ENCODE measurements at regions not wholly inside any gene's neighbourhood (a gene's known extent, or its start where the extent isn't known, plus 50 kb on each side); places are given as distances from the start of the nearest gene placed in this dataset.

DNA sequence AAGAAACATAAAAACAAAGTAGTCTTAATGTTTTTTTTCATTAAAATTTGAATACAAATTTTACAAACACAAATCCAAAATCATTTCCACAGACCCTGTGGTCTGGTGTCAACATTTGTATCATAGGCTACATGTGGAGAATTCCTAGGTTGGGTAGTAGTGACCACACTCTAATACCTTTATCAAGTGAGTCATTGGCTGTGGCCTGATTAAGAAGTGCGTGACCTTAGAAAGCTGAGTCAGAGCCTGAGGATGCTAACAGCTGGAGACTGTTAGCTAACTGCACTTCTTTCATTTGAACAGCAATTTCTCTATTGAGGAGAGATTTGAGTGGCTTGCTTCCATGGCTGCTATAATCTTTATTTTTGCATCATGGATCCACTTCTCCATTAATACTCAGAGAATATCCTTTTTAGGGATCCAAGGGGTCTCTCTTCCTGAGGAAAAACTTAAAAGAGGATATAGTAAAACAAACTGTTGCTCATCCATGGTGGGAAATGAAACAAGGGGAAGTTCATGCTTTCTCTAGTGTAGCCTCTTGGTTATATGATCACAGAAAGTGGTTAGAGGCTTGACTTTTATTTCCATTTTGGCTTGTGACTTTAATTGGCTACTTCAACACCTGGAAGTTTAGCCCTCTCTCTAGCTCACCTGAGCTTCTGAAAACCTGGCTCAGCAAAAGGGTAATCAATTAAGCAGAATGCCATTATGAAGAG, 335.8 kb downstream of the PABPC4L start:
- intact Hi-C loops (cut with micrococcal nuclease) = no loop called here
- peak; percentile 99 for DNase-seq
- peak overlapping the region; percentile 47 for H3K14ac ChIP-seq (replicated peaks; ENCODE audit: low read depth, low read length)
- dilution Hi-C loops (cut with HindIII; ENCODE audit: low sequenced_read_pairs, unreplicated experiment) = no loop called here
- ATAC-seq (ENCODE audit: low read depth) = peak; percentile 97
- H2BK5ac ChIP-seq (ENCODE audit: low read depth, low read length, poor library complexity, severe bottlenecking) = peak overlapping the region; percentile 76
- no peaks in the 10 kb centered on the region for H3K79me1 ChIP-seq (ENCODE audit: low read depth in 1 of 2, low read length in 2 of 2)
- peak overlapping the region; percentile 35; the same call in 1 of the 2 replicates for H2AK5ac ChIP-seq (ENCODE audit: low read depth, low read length)
- H3K4me3 ChIP-seq (ENCODE audit: insufficient read depth, low read depth, low read length) = no peak overlapping the region
- H3K18ac ChIP-seq (ENCODE audit: low read depth, low read length) = peak overlapping the region; percentile 92
- no peaks in the 10 kb centered on the region for H4K20me1 ChIP-seq (ENCODE audit: insufficient read depth, low read length)
- no peaks in the 10 kb centered on the region for H3K9me3 ChIP-seq (ENCODE audit: control insufficient read depth, insufficient read depth, low read length)
- peak overlapping the region; percentile 95 for H2BK20ac ChIP-seq (ENCODE audit: low read depth, low read length)
- H3K4me2 ChIP-seq (ENCODE audit: low read depth, low read length) = peak overlapping the region; percentile 52; the same call in 1 of the 2 replicates
- in situ Hi-C loops (cut with MboI; ENCODE audit: low sequenced_read_pairs) = no loop called here
- H4K5ac ChIP-seq (ENCODE audit: low read depth, low read length) = peak overlapping the region; percentile 84
- CTCF ChIA-PET = no interaction called here
- H2AFZ ChIP-seq (replicated peaks; ENCODE audit: low read length, poor library complexity) = peak overlapping the region; percentile 69
- H3K4me1 ChIP-seq (ENCODE audit: control insufficient read depth, insufficient read depth, low read length) = peaks cover 7% of the 10 kb centered on the region
- H3K4ac ChIP-seq (ENCODE audit: low read depth, low read length) = peak overlapping the region; percentile 89
- BruUV-seq (replicated peaks) = no TSS peak
- H4K8ac ChIP-seq (ENCODE audit: low read depth in 2 of 2, low read length in 2 of 2) = peak overlapping the region; percentile 13 to 63; a peak in 3 of 4 replicates
- H2BK15ac ChIP-seq (ENCODE audit: low read depth, low read length) = peak overlapping the region; percentile 66; the same call in 2 of the 3 replicates
- peak overlapping the region; percentile 78 for H3K27ac ChIP-seq (ENCODE audit: insufficient read depth, low read length)
- H3K9me1 ChIP-seq (ENCODE audit: insufficient read depth, low read length) = peaks cover 7% of the 10 kb centered on the region; the same call in 1 of the 2 replicates
- peak overlapping the region; percentile 20; the same call in 1 of the 2 replicates for H3K56ac ChIP-seq (ENCODE audit: extremely low read depth, insufficient read depth, low read length)
- H2BK120ac ChIP-seq (ENCODE audit: low read depth, low read length) = peak overlapping the region; percentile 86
- H3K23ac ChIP-seq (ENCODE audit: low read depth, low read length) = 0 out of 2 replicates have a peak overlapping the region, but pooled peaks have one; percentile 68
- H3K27me3 ChIP-seq (ENCODE audit: control insufficient read depth, insufficient read depth, low read length) = no peaks in the 10 kb centered on the region
- H2AK9ac ChIP-seq (replicated peaks; ENCODE audit: low read depth, low read length, poor library complexity) = peak overlapping the region; percentile 47
- POLR2A ChIA-PET (ENCODE audit: unreplicated experiment) = no interaction called here
- WGBS, 2 experiments (ENCODE audit: extremely low coverage in 2 of 2, insufficient read length in 1 of 2) = no CpG with 5 or more reads among the region's 1 CpG
- no peaks in the 10 kb centered on the region for H3K36me3 ChIP-seq (ENCODE audit: control insufficient read depth, insufficient read depth, low read length)
- H3K9ac ChIP-seq (ENCODE audit: low read depth, low read length) = no peak overlapping the region
- H4K91ac ChIP-seq (ENCODE audit: insufficient read depth, low read depth, low read length) = peak overlapping the region; percentile 81
- no peak for TF ChIP-seq MAZ (IDR thresholded peaks at IDR 0.05; ENCODE audit: borderline replicate concordance, low read depth, low read length)
- TF ChIP-seq MAFK (IDR thresholded peaks at IDR 0.05; ENCODE audit: low read depth, low read length) = peak; percentile 68
- peak; percentile 93 for TF ChIP-seq RCOR1 (IDR thresholded peaks at IDR 0.05; ENCODE audit: insufficient replicate concordance, low read length)
- TF ChIP-seq, protein P1, sequence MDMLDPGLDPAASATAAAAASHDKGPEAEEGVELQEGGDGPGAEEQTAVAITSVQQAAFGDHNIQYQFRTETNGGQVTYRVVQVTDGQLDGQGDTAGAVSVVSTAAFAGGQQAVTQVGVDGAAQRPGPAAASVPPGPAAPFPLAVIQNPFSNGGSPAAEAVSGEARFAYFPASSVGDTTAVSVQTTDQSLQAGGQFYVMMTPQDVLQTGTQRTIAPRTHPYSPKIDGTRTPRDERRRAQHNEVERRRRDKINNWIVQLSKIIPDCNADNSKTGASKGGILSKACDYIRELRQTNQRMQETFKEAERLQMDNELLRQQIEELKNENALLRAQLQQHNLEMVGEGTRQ (IDR thresholded peaks at IDR 0.05; ENCODE audit: low read depth, low read length) = no peak
- peak; percentile 78 for TF ChIP-seq BHLHE40 (IDR thresholded peaks at IDR 0.05; ENCODE audit: low read depth, low read length)
- TF ChIP-seq, protein P2, sequence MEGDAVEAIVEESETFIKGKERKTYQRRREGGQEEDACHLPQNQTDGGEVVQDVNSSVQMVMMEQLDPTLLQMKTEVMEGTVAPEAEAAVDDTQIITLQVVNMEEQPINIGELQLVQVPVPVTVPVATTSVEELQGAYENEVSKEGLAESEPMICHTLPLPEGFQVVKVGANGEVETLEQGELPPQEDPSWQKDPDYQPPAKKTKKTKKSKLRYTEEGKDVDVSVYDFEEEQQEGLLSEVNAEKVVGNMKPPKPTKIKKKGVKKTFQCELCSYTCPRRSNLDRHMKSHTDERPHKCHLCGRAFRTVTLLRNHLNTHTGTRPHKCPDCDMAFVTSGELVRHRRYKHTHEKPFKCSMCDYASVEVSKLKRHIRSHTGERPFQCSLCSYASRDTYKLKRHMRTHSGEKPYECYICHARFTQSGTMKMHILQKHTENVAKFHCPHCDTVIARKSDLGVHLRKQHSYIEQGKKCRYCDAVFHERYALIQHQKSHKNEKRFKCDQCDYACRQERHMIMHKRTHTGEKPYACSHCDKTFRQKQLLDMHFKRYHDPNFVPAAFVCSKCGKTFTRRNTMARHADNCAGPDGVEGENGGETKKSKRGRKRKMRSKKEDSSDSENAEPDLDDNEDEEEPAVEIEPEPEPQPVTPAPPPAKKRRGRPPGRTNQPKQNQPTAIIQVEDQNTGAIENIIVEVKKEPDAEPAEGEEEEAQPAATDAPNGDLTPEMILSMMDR (conservative IDR thresholded peaks at IDR 0.05; ENCODE audit: low read depth, low read length) = no peak
- no peak for TF ChIP-seq SMC3 (IDR thresholded peaks at IDR 0.05; ENCODE audit: low read depth, low read length)
- TF ChIP-seq FOS (IDR thresholded peaks at IDR 0.05; ENCODE audit: low read depth, low read length) = peak; percentile 99
- no peak for TF ChIP-seq RAD21 (IDR thresholded peaks at IDR 0.05; ENCODE audit: low read length)
- peak; percentile 61 for TF ChIP-seq CEBPB (IDR thresholded peaks at IDR 0.05; ENCODE audit: low read depth, low read length)
- TF ChIP-seq, protein P3, sequence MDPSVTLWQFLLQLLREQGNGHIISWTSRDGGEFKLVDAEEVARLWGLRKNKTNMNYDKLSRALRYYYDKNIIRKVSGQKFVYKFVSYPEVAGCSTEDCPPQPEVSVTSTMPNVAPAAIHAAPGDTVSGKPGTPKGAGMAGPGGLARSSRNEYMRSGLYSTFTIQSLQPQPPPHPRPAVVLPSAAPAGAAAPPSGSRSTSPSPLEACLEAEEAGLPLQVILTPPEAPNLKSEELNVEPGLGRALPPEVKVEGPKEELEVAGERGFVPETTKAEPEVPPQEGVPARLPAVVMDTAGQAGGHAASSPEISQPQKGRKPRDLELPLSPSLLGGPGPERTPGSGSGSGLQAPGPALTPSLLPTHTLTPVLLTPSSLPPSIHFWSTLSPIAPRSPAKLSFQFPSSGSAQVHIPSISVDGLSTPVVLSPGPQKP (IDR thresholded peaks at IDR 0.05; ENCODE audit: borderline replicate concordance, low read depth, low read length) = no peak
- no peak for TF ChIP-seq RFX5 (IDR thresholded peaks at IDR 0.05; ENCODE audit: low read depth, low read length)
- TF ChIP-seq NFE2L2 (IDR thresholded peaks at IDR 0.05; ENCODE audit: low read depth, low read length) = peak; percentile 47; the same call in 1 of the 2 replicates
- TF ChIP-seq POLR2A (IDR thresholded peaks at IDR 0.05; ENCODE audit: low read depth, low read length) = no peak
- no peak for TF ChIP-seq MXI1 (IDR thresholded peaks at IDR 0.05; ENCODE audit: borderline replicate concordance, low read depth, low read length)

Data from IMR-90 (cell line).